Hematopoietic multipotent progenitor cell treated with erythropoietin and hydrocortisone succinate and interleukin-3 and kit ligand, for 17 days (in vitro differentiated cells): ENCODE measurements at regions not wholly inside any gene's neighbourhood (a gene's known extent, or its start where the extent isn't known, plus 50 kb on each side); places are given as distances from the start of the nearest gene placed in this dataset.
"Not testable (repeated sequence)": the region's sequence is repeated elsewhere in the genome, so short reads cannot be mapped to it uniquely, and the experiment has no call there.

ENCODE experiments used
- DNase-seq: peaks from one replicate; pipeline ENCODE4 v3.0.0-alpha.2; 2015; ENCODE audit warnings: low spot score

- DNase-seq: no peak
Observed at GRCh38 chr1:87957331-87957730, 628.7 kb downstream of the LMO4 start.

GRCh38 chr1:87958201-87958600, 629.5 kb downstream of the LMO4 start:
- no peak for DNase-seq

- DNase-seq: no peak
Observed at GRCh38 chr1:87958716-87959115, 630.0 kb downstream of the LMO4 start.

GRCh38 chr1:87959236-87959635, 630.6 kb downstream of the LMO4 start:
- DNase-seq: no peak

- DNase-seq: no peak
Observed at GRCh38 chr1:87961992-87962391, 633.3 kb downstream of the LMO4 start.

- DNase-seq: no peak
Observed at GRCh38 chr1:87963556-87963955, 634.9 kb downstream of the LMO4 start.

GRCh38 chr1:87965193-87965592, 636.5 kb downstream of the LMO4 start:
- no peak for DNase-seq

- no peak for DNase-seq
Observed at GRCh38 chr1:87968197-87968955, 639.7 kb downstream of the LMO4 start.

- DNase-seq: no peak
Observed at GRCh38 chr1:87969040-87969439, 640.4 kb downstream of the LMO4 start.

GRCh38 chr1:87972811-87973210, 644.1 kb downstream of the LMO4 start:
- DNase-seq: no peak

- DNase-seq: no peak
Observed at GRCh38 chr1:87973896-87974295, 645.2 kb downstream of the LMO4 start.

- DNase-seq: no peak
Observed at GRCh38 chr1:87976316-87976715, 647.6 kb downstream of the LMO4 start.

- no peak for DNase-seq
Observed at GRCh38 chr1:87977145-87977544, 648.5 kb downstream of the LMO4 start.

GRCh38 chr1:87979079-87979478, 650.4 kb downstream of the LMO4 start:
- DNase-seq: no peak

- DNase-seq: no peak
Observed at GRCh38 chr1:87980494-87980893, 651.8 kb downstream of the LMO4 start.

- no peak for DNase-seq
Observed at GRCh38 chr1:87981386-87981785, 652.7 kb downstream of the LMO4 start.

GRCh38 chr1:87981810-87982209, 653.1 kb downstream of the LMO4 start:
- no peak for DNase-seq

- DNase-seq: no peak
Observed at GRCh38 chr1:87983841-87984240, 655.2 kb downstream of the LMO4 start.

GRCh38 chr1:87985071-87985470, 656.4 kb downstream of the LMO4 start:
- DNase-seq: no peak

- no peak for DNase-seq
Observed at GRCh38 chr1:87986130-87986866, 657.6 kb downstream of the LMO4 start.

GRCh38 chr1:87989346-87989745, 660.7 kb downstream of the LMO4 start:
- no peak for DNase-seq

- not testable (repeated sequence) for DNase-seq
Observed at GRCh38 chr1:87992536-87992935, 663.9 kb downstream of the LMO4 start.

- DNase-seq: no peak
Observed at GRCh38 chr1:87993051-87993450, 664.4 kb downstream of the LMO4 start.

- no peak for DNase-seq
Observed at GRCh38 chr1:87999852-88000251, 671.2 kb downstream of the LMO4 start.
